CD4-positive, alpha-beta T cell treated with Interleukin-17A for 1 hour (primary cell): ENCODE measurements at regions not wholly inside any gene's neighbourhood (a gene's known extent, or its start where the extent isn't known, plus 50 kb on each side); places are given as distances from the start of the nearest gene placed in this dataset.

Experiments
- DNase-seq: peaks from one replicate; pipeline ENCODE4 v3.0.0-alpha.2; 2020

DNA sequence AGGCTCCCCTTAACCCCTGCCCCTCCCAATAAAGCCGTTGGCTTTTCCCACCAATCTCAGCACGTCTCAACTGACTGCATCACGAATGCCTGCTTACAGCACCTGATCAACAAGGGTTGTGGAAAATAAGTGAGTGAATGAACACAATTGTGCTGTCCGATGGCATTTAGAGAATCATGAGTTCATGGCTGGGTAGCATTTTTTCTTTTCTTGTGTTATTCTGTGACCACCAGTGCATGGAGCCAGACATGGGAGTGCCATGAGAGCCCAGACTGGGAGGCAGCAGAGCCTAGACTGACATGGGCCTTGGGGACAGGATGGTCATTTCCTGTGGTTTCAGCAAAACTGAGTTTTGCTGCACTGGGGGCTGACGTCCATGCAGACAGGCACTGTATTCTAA is 254.1 kb upstream of the IGFBP3 start:
- no peak for DNase-seq

DNA sequence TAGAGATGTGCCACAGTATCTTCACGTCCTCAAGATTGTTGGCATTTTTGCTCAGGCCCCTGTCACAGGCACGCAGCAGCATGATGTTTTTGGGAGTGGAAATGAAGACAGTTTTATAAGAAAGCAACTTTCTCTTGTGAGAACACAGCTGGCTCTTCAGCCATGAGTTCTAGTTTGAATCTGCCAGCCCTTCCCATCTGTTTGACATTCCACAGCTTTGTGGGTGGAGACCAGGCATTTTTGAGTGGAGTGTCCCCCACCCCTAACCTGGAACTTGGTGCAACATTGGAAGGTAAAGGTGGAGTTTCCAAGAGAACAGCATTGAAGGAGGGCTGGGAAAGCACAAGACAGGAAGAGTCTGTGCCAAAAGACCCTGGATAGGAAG is 253.1 kb upstream of the IGFBP3 start:
- DNase-seq = no peak

DNA sequence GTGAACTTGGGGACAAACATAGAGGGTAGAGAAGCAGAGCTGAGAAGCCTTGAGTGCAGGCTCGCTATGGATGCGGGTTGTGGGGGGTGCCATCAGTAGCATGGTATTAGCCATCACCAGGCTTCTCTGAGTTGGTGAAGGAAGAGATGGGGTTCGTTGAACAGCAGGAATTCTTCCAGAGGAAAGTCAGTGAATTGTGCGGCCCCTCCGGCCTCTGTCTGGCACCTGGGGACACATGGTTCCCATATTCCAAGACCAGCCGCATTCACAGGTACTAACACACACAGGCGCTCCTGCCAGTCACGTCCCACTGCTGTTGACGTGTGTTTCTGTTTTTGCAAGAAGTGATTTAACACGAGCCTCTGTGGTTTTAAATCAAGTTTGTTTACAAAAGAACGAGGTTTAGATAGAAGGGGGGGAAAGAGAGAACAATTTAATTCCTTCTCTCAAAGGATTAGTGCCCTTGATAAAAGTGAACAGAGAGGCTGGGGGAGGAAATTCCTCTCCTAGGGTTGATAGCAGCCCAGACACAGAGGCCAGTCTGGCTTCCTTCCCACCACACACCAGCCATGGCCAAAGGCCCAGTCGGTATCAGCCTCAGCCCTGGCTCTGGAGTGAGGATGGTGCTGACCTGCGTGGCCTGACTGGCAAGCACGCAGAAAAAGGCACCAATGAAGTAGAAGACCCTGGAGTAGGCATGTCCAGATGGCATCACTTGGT is 252.6 kb upstream of the IGFBP3 start:
- DNase-seq = no peak

DNA sequence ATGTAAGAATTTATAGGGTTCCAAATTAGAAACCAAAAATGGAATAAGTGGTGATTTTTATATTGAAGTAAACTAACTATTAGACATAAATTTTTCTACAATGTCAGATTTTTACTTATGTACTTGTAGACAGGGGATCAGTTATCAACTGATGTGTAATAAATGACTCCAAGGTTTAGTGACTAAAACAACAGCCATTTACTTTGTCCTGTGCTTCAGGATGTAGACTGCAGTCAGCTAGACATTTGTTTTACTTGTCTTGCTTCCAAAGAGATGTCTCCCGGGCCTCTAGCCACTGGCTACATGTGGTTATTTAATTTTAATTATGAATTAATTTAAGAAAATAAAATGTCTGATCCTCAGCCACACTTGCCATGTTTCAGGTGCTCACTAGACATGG is 249.7 kb upstream of the IGFBP3 start:
- no peak for DNase-seq

DNA sequence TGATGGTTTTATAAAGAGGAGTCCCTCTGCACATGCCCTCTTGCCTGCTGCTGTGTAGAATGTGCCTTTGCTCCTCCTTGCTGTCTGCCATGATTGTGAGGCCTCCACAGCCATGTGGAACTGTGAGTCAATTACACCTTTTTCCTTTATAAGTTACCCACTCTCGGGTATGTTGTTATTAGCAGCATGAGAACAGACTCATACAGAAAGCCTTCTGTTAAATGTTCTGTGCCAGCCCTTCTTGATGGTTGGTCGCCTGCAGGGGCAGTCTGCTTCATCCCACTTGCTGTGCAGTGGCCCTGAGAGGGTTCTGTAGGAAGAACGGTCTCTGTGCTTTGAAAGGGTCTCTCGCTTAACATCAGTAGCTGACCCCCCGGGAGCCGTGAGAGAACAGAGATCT is 248.9 kb upstream of the IGFBP3 start:
- DNase-seq = no peak

DNA sequence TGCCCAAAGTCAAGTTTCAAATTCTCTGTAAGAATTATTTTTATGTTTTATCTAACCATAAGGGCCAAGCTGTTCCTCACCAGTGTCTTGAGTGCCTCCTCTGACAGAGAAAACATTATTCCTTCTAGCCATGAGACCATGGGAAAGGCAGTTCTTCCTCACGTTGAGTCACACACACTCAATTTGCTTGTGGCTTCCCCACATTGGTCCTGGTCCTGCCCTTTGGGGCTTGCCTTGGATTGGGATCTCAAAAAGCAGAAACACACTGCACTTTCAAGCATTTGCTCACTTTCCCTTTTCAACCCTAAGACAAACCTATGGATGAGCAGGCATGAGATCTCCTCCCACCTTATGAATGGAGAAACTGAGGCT is 248.3 kb upstream of the IGFBP3 start:
- DNase-seq = no peak

DNA sequence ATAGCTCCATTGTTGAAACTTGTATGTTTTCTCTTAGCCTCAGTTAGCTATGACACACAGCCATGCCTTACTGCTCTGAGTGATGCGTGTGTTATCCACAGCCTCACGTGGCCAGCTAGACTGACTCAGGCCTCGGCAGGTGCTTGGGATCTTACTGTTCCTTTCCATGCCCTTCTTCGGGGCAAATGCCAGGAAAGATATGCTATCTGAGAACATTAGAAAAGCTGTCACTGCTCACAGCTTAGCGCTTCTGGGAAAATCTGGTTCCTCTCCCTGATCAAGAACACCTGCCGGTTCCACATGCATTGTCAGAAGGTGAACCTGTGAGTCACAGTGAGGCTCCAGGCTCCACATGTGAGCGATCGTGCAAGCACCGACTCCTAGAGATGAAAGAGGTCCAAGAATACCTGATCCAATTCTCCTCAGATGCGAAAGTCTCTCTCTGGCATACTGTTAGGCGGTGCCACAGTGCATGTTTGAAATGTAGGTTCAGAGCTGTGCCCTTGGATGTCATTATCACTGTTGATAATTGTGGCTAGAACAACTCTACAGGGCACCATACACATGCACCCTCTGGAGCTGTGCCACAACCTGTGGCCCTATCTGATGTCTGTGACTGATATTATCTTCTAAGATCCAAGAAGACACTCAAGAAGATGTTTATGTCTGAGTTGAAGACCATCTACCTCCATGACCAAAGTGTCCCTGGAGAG is 247.8 kb upstream of the IGFBP3 start:
- DNase-seq = no peak

DNA sequence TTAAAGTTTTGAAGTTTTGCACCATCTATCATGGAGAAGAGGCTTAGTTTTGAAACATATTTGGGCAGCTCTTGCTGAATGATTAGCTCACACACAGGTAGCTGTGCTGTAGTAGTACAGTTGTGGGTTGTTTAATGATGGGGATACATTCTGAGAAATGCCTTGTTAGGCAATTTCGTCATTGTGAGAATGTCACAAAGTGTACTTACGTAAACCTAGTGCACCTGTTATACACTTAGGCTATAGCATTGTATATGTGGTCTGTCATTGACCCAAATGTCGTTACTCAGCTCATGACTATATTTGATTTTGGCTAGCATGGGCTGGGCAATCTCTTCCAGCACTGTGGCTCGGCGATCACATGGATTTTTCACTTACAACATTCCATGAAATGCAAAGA is 247.2 kb upstream of the IGFBP3 start:
- DNase-seq = no peak

DNA sequence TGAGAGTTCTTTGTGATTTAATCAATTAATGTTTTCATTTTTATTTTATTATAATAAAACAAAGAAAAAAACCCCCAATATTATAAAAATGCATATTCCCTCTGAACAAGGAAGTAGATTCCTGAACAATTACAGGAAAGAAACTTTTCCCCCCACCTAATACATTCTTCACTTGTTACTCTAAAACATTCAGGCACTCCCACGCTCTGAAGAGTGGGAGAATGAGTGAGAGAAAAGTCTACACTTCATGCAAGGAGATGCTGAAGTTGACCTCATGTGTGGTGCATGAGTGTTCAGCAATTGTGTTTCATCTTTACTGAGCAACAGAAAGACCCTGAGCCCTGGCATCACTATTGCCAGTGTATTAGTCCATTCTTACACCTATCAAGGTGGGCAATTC is 244.2 kb upstream of the IGFBP3 start:
- DNase-seq = no peak

DNA sequence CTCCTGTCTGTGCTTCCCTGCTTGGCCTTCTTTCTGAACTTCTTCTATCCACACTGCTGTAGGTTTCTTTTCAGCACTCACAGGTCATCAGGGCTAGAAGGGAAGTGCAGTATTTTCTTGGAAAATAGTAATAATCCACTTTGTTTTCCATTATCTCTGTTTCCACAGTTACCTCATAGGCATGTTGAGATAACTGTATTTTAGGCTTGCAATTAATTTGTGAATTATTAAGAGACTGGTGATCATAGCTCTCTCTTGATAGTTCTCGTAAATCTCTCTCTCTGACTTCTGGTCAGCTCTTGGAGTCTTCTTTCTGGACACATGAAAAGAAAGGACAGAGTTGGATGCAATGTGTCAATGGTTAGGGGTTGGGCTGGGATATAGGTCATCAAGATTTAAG is 243.6 kb upstream of the IGFBP3 start:
- no peak for DNase-seq

DNA sequence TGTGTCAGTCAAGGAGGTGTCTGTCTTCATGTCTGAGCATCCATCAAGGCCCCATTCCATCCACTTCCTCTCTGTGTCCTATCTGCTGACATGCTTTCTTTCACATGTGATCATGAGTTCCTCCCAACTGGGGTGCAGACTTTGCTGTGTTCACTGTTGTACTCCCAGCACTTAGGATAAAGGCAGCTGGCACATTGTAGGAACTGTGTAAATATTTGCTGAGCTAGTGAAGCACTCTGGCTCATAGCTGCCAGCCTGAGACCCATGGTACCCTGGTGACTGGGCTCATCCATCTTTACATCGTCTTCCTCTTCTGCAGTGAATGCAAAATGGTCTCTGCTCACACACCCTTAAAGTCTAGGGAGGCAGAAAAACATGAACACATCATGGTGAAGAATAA is 242.2 kb upstream of the IGFBP3 start:
- no peak for DNase-seq

DNA sequence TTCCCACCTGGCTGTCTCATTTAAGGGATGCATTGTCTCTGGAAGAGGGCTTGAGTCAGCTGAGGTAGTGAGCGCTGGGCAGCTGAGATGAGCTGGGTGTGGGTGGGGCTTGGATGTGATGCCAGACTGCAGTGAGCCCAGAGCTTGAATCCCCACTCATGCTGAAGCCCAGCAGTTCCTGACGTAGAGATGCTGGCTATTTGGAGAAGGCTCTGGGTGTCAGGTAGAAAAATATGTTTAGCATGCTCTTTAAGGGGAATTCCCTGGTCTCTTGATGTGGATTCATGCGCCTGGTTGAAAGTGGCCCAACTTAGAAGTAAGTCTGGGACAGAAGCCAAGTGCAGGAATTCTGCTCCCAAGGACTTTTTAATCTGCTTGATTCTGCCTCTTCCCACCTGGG is 241.5 kb upstream of the IGFBP3 start:
- DNase-seq = no peak

DNA sequence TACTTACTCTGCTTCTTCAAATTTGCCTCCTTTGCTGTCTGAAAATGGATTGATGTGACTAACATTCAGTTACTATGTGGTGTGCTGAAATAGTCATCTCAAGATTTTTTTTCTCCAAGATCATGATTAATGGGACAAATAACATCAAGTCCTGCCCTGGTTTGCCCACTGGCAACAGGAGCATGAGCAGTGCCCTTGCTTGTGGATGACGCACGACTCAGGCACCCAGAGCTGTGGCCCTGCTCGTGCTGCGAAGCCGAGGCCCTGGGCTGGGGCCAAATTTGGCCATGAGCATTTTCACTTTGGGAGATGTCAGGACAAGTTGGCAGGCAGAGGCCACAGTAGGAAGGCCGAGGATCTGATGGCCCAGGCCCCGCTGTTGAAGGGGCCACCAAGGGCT is 239.8 kb upstream of the IGFBP3 start:
- no peak for DNase-seq

DNA sequence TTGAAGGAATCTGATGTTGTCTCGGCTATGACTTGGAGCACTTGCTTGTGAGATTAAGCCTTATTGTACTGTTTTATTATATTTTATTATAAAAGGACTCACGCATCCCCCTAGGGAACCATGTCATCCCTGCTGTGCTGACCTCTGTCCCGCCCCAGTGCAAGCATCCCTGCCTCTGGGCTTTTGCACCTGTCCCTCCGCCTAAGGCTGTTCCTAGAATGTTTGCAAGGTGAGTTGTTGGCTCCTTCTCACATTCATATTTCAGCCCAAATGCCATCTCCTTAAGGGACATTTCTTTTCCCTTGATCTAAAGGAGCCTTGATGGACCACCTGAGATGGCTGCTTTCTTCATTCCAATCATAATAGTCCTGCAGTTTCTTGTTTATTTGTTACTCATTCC is 236.9 kb upstream of the IGFBP3 start:
- DNase-seq = no peak

DNA sequence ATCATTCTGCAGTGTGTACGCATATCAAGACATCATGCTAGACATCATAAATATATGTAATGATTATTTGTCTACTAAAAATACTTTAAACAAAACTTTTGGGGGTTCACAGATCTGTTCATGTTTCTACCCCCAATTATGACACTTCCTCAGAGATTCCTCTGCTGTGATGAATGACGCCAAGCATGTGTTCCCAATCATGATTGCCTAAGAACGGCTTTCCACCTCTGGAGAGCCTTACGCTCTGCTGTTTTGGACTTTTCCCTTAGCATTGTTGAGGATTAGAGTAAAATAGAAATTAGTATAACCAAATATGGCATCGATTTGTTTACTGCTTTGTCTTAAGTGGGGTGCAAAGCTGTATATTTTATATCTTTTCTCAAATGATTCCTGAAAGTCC is 236.3 kb upstream of the IGFBP3 start:
- no peak for DNase-seq

DNA sequence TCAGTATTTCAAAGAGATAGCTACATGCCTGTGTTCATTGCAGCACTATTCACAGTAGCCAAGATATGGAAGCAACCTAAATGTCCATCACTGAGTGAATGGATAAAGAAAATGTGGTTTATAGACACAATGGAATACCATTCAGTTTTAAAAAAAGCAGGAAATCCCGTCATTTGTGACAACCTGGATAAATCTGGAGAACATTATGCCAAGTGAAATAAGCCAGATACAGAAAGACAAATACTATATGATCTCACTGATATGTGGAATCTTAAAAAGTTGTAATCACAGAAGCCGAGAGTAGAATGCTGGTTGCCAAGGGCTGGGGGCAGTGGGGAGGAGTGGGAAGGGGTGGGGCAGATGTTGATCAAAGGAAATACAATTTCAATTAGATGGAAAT is 235.8 kb upstream of the IGFBP3 start:
- DNase-seq = no peak

DNA sequence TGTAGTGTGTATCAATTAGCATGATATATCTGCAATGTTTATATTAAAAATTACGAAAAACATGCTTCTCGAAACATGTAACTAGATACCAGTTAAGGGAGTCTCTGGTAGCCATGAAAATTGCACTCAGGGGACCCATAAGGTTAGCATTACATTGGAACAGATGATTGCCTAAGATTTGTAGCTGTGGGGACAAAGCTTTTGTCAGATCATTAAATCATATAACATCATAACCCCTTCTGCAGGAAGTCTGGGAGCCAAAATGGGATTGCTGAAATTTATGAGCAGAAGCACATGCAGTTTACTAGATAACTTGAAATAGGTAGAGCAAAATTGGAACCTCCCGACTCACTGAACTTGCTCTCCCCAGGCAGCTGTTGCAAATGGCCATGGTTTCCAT is 235.0 kb upstream of the IGFBP3 start:
- DNase-seq = no peak

DNA sequence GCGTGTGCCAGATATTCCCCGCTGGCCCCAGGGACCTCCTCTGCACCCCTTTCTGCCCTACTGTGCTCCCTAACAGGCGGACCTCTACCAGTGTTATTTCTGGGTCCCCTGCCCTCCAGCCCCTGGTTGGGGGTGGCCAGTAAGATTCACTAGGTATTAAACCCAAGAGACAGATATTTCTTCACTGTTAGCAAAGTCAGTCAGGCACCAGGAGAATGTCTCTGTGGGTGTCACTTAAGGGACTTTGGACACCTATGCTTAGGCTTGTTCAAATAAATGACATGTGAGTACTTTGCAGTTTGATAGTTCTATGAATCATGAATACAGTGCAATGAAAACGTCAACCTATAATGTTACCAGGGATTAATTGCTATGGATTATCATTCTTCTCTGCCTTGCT is 234.3 kb upstream of the IGFBP3 start:
- DNase-seq = no peak

DNA sequence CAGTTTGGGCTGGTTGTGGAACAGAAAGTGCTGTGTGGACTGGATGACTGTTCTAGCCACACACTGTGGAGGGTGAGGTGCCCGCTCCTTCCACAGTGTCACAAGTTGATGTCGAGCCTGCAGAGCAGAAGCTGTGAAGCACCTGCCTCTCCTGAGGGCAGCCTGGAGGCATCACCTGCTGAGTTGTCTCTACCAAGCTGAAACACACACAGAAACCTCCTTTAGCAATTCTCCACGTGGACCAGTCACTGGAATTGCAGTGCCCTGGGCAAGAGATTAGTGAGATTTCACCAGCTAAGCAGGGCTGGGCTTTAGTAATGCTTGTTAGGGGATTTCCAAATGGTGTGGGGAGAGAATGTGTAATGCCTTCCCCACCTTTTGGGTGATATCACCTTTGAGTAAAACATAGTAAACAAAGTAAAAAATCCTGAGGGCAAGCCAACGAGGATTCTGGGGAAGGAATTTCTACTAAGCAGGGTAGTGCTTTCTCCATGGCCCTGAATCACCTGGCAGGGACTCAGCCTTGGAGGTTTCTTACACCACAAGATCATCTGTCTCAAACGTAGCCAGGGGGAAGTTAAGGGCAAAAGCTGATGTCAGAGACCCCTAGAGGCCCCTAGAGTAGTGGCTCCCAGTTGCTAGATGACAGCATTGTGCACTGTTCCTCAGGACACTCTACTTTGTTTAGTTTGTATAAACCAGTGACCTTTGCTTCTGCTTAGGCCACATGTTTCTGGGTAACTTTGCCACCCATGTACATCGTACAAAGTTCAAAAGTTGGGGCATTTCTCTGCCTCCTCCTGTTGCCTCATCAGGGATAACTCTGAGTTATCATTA is 233.1 kb upstream of the IGFBP3 start:
- DNase-seq = no peak

DNA sequence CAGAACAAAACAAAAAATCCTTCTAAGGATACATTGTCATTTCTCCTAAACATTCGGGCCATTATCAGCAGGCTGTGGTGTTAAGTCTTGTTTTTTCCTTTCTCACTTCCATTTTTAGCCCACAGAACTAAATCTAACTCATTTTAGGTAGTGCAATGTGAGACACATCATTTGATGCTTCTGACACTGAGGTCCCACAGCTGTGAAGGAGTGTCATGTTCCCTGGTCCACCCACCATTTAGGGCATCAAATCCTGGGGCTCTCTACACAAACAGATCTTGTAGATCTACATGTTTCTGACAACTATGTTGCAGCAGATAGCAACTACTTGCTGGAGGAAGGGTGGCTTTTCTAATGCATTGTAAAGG is 232.5 kb upstream of the IGFBP3 start:
- DNase-seq = no peak

DNA sequence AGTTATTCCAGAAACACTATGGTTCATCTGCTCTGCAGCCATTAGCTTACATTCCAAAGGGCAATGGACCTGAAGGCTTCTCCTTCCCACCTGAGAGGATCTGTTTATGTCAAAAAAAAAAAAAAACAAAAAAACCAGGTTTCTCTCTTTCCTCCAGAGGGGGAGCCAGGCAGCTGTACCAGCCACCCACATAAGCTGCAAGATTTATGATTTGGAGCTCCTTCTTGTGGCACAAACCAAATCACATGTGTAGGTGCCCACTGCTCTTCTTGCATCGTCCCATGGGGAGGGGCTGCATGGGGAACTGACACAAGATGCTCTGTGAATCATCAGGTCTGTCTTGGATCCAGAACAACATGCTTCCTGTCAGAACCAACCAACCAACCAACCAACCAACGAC is 231.6 kb upstream of the IGFBP3 start:
- no peak for DNase-seq

DNA sequence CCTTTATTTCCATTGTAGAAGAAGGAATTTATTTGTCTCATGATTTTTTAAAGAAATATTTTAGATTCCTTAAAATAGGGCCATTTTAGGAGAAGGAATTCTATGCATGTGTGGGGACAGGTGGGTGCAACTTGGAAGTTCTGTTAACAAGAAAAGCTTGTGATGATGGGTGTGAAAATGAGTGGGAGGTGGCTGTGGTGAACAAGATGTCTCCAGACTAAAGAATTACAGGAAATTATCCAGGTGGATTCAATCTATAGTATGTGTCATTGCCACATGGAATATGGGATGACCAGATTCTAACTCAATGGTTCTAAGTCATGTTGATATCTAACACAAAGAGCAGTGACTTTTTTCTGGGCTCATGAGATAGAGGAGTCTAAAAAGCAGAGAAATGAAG is 229.6 kb upstream of the IGFBP3 start:
- no peak for DNase-seq

DNA sequence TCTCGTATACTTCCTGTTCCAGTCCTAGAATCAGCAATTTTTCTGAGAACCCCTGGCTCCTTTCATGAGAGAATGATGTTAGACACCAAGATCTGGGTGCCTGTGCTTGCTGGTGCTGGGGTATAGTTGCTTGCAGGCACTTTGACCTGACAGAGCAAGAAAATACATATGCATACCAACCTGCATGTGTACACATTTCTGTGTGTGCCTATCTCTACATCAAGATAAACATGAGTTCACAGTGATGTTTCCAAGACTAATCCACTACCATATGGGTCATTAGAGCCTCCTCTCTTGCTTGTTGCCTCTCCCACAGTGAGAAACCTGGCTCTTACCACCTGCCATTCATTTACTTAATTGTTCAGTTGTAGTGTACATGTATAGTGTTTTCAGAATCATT is 229.1 kb upstream of the IGFBP3 start:
- DNase-seq = no peak

DNA sequence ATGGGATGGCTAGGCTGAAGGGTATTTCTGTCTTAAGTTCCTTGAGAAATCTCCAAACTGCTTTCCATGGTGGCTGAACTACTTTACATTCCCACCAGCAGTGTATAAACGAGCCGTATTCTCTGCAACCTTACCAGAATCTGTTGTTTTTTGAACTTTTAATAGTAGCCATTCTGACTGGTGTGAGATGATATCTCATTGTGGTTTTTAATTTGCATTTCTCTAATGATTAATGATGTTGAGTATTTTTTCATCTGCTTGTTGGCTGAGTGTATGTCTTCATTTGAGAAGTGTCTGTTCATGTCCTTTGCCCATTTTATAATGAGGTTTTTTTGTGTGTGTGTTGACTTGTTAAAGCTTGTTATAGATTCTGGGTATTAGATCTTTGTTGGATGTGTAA is 226.8 kb upstream of the IGFBP3 start:
- DNase-seq = no peak
